ENCODE measurements at regions not wholly inside any gene's neighbourhood (a gene's known extent, or its start where the extent isn't known, plus 50 kb on each side); places are given as distances from the start of the nearest gene placed in this dataset.

GRCh38 chr11:97888641-97889040 is 1132.1 kb upstream of the CNTN5 start:
- TF ChIP-seq, protein P1, sequence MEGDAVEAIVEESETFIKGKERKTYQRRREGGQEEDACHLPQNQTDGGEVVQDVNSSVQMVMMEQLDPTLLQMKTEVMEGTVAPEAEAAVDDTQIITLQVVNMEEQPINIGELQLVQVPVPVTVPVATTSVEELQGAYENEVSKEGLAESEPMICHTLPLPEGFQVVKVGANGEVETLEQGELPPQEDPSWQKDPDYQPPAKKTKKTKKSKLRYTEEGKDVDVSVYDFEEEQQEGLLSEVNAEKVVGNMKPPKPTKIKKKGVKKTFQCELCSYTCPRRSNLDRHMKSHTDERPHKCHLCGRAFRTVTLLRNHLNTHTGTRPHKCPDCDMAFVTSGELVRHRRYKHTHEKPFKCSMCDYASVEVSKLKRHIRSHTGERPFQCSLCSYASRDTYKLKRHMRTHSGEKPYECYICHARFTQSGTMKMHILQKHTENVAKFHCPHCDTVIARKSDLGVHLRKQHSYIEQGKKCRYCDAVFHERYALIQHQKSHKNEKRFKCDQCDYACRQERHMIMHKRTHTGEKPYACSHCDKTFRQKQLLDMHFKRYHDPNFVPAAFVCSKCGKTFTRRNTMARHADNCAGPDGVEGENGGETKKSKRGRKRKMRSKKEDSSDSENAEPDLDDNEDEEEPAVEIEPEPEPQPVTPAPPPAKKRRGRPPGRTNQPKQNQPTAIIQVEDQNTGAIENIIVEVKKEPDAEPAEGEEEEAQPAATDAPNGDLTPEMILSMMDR (IDR thresholded peaks at IDR 0.05; ENCODE audit: low read depth, low read length, poor library complexity, severe bottlenecking) = no peak
- TF ChIP-seq EZH2phosphoT487 (IDR thresholded peaks at IDR 0.05; ENCODE audit: borderline replicate concordance, low read length) = no peak
